Omental fat pad (tissue), 3 donors: ENCODE measurements at regions not wholly inside any gene's neighbourhood (a gene's known extent, or its start where the extent isn't known, plus 50 kb on each side); places are given as distances from the start of the nearest gene placed in this dataset.
"Not testable (repeated sequence)": the region's sequence is repeated elsewhere in the genome, so short reads cannot be mapped to it uniquely, and the experiment has no call there.

Experiments used
- ATAC-seq: fragments of 150-250 bp; one replicate; pipeline ENCODE4 v1.9.1; 2016; ENCODE audit warnings: mild to moderate bottlenecking, moderate library complexity; ENCODE audit not compliant: low FRiP score
- DNase-seq: peaks from one replicate; pipeline ENCODE4 v3.0.0-alpha.2; 2019; ENCODE audit warnings: low spot score
- CTCF ChIP-seq, 3 donors: fragments of 450-650 bp; IDR thresholded peaks; one replicate each; pipeline ENCODE4 v1.5.1; 2016 to 2017; ENCODE audit warnings: antibody characterized with exemption in 3 of 3, mild to moderate bottlenecking in 3 of 3, moderate library complexity in 2 of 3

GRCh38 chr17:77801545-77802332 lies 156.8 kb upstream of the TNRC6C start:
- ATAC-seq (no peak), DNase-seq (no peak)
- no peak for TF ChIP-seq CTCF (IDR thresholded peaks at IDR 0.05)

- ATAC-seq (no peak), DNase-seq (no peak)
- no peak for TF ChIP-seq CTCF (IDR thresholded peaks at IDR 0.05)
Measured at GRCh38 chr17:77802333-77802615, 156.2 kb upstream of the TNRC6C start.

GRCh38 chr17:77802811-77803220 lies 155.7 kb upstream of the TNRC6C start:
- ATAC-seq = no peak
- no peak for TF ChIP-seq CTCF (IDR thresholded peaks at IDR 0.05)
- DNase-seq = no peak

- TF ChIP-seq CTCF (IDR thresholded peaks at IDR 0.05) = no peak
- ATAC-seq = no peak
- no peak for DNase-seq
Measured at GRCh38 chr17:77803726-77804125, 154.8 kb upstream of the TNRC6C start.

- ATAC-seq (no peak), DNase-seq (no peak)
- TF ChIP-seq CTCF (IDR thresholded peaks at IDR 0.05) = no peak
Measured at GRCh38 chr17:77804796-77805426, 153.6 kb upstream of the TNRC6C start.

GRCh38 chr17:77805970-77806369 lies 152.5 kb upstream of the TNRC6C start:
- not testable (repeated sequence) for ATAC-seq, DNase-seq

GRCh38 chr17:77807051-77807745 lies 151.3 kb upstream of the TNRC6C start:
- DNase-seq (no peak), ATAC-seq (no peak)
- TF ChIP-seq CTCF (IDR thresholded peaks at IDR 0.05) = no peak
